ENCODE measurements at regions not wholly inside any gene's neighbourhood (a gene's known extent, or its start where the extent isn't known, plus 50 kb on each side); places are given as distances from the start of the nearest gene placed in this dataset.

DNA sequence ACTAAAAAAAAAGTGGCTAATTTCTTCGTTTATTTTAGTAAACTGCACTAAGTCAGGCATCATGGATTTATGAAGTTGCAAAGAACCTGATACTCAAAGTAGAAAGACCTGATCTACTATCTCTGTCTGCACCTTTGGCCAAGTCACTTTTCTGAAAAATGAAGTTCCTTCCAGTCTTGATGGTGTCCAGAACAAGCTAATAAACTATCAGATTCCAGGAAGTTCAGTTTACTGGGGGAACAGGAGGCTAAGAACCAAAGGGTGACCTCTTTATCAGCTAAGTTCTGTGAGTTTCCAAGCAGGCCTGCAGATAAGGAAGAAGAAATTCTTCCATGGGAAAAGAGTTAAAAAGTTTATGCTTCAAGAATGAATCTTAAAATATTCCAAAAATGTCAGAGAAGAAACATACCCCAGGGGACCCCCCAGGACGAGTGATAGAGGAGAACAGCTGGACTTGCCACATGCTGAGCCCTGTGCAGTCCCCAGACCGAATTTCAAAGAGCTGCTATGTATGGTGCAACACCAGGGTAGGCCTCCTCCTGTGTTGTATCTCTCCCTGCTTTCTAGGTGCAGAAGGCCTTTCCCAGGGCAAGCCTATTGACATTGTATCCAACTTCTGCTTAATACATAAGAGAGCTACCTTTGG, 72.8 kb upstream of the FGGY start:
- in situ Hi-C loops (cut with HindIII; ENCODE audit: low sequenced_read_pairs): no loop called here
- no peak for DNase-seq (ENCODE audit: low spot score)

DNA sequence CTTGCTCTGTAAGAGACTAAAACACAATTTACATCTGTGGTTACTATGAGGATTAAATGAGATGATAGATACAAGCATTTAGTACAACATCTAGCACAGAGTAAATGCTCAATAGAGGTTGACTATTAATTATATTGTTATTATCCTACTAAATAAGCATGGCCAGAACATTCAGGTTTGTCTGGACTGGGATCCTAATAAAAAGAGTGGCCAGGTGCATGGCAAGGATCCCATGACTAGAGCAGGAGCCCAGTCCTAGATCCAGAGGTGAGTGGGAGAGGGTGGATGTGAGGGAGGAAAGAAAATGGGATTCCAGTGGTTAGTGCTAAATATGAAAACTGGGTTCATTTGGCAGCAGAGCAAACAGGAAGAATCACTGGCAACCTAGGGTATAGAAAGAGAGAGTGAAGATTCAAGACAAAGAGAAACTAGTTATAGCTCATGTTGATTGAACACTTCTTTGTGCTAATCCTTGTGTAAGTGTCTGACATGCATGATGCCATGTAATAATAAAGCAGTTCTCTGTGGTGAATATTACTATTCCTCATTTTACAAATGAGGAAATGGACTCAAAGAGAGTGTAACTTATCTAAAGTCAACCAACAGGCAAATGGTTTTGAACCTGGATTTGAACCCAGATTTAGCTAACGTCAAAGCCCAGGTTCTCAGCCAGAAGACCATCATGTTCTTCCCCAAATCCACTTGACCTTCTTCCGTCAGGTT, 71.1 kb upstream of the FGGY start:
- no peak for DNase-seq (ENCODE audit: low spot score)
- in situ Hi-C loops (cut with HindIII; ENCODE audit: low sequenced_read_pairs): no loop called here

DNA sequence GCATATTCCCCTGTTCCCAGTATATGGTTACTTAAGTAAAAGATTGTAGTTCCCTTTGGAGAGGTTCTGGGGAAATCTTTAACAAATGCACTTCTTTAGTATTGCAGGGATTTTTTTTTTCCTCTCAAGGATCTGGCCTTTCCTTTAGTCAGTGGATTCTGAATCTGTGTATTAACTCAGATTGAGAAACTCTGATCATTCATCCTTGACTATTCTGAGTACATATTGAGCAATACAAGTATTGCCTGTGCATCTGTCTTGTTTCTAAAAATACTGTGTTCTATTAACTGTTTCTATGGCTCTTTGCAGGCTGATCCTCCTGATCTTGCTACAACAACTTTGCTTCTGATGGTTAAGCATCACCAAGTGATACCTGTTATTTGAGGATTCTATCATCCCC, 67.8 kb upstream of the FGGY start:
- in situ Hi-C loops (cut with HindIII; ENCODE audit: low sequenced_read_pairs): no loop called here
- no peak for DNase-seq (ENCODE audit: low spot score)

DNA sequence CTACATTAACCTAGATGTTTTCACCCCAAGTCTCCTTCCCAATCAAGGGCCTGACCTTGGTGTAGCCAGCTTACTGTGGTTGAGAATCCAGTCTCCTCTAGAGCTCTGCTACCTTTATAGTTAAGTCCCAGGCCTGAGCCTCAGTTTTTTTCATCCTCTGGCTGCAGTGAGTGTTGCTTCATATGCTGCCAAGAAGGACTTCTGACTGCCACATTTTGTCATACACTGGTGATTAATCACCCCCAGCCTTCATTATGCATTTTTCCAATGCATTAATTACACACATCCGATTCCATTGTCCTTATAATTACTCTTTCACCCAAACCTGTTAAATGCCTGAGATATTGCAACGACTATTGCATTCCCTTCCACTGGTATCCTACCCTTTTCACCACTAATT, 66.3 kb upstream of the FGGY start:
- DNase-seq (ENCODE audit: low spot score): no peak
- in situ Hi-C loops (cut with HindIII; ENCODE audit: low sequenced_read_pairs): no loop called here

DNA sequence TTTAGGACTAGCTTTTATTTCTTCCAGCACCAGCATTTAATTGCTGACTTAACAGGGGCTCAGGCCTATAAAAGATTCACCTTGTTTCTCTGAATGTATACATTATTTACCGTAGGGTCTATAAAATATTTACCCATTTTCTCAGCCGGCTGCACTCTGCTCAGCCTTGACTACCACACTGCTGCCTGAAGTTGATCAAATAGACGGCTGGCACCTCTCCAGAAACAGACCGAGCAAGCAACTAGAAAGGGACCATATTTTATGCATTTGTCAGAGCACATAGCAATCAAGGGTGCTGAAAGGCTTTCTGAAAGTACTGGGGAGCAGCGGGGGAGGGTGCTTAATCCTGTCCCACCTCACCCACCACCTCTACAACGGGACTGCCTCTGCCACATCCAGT, 64.7 kb upstream of the FGGY start:
- in situ Hi-C loops (cut with HindIII; ENCODE audit: low sequenced_read_pairs): no loop called here
- no peak for DNase-seq (ENCODE audit: low spot score)

DNA sequence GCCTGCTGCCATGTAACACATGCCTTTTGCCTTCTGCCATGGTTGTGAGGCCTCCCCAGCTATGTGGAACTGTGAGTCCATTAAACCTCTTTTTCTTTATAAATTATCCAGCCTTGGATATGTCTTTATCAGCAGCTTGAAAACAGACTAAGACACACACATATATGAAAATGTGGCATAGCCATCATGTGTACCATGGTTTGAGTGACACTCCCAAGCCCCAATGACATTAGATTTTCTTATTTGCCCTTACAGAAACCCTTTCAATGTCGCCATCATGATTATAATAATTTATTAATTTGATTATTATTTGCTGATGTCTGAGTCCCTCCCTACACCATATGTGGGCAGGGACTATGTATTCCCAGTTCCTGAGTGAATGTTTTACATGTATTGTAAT, 63.5 kb upstream of the FGGY start:
- in situ Hi-C loops (cut with HindIII; ENCODE audit: low sequenced_read_pairs): no loop called here
- DNase-seq (ENCODE audit: low spot score): no peak

DNA sequence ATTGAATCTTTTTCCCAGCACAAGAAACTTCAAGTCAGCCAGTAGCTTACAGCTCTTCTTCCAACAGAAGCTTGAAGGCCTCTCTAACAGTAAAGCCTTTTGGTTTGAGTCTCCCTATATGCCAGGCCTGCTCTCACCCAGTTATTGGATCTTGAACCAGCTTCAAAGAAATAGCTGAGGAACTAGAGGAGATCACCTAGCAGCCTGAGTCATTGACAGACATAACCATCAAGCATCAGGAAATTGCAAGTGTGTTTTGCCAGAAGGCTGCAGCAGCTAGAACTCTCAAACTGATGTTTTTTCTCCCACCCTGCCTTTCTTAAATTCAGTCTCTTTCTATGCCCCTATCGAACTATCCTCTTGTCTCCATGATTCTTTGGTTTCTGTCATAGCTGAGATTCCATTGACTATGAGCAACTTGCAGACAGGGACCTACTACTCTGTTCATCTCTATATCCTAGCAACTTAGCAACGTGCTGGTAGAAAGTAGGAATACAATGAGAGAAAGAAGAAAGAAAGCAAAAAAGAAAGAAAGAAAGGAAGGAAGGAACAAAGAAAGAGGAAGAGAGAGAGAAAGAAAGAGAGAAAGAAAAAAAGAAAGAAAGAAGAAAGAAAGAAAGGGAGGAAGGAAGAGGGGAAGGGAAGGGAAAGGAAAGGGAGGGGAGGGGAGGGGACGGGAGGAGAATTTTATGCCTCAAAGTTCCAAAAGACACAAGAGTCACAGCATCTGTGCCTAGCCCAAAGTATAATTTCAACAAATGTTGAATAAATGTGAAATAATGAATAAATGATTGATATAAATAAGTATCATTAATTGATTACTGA, 60.0 kb upstream of the FGGY start:
- DNase-seq (ENCODE audit: low spot score): no peak
- in situ Hi-C loops (cut with HindIII; ENCODE audit: low sequenced_read_pairs): no loop called here

DNA sequence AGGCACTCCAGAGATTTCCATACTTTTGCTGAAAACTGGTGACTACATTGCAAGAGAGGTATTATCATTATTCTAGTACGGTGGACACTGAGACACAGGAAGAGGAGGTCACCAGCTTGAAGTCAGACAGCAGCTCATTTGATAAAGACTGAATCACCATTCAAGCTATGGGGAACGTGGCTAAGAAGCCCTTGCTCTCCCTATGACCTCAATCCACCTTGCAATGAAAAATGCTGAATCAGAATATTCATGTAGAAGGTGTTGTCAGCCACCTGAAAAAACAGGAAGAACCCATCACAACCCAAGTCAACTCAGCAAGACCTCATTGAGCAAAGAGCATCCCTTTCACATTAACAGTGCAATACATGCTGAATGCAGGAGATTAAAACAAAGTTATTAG, 59.0 kb upstream of the FGGY start:
- in situ Hi-C loops (cut with HindIII; ENCODE audit: low sequenced_read_pairs): no loop called here
- DNase-seq (ENCODE audit: low spot score): no peak

DNA sequence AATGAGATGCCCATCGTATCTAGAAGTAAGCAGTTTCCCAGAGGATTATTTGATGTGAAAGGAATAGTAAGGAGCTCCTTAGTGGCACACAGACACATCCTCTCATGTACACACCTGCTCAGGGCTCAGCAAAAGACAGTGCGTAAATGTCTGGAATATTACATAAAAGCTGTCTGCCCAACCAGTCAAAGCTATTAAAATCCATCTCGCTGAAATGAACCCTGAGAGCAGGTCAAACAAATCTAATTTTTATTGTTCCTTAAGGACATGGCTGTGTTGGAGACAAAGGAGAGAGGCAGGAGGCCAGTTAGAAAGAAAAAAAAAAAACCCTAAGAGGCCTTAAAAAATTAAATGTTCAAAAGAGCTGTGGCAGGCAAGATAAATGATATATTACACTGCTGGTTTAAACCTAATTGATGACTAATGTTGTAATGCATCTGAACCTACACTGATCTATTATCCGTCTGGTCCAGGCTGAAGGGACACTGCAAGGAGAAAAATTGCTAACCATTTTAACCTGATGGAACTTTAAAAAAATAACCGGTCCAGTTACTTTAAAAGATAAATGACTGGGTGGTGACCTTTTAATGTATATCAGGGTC, 58.5 kb upstream of the FGGY start:
- in situ Hi-C loops (cut with HindIII; ENCODE audit: low sequenced_read_pairs): no loop called here

DNA sequence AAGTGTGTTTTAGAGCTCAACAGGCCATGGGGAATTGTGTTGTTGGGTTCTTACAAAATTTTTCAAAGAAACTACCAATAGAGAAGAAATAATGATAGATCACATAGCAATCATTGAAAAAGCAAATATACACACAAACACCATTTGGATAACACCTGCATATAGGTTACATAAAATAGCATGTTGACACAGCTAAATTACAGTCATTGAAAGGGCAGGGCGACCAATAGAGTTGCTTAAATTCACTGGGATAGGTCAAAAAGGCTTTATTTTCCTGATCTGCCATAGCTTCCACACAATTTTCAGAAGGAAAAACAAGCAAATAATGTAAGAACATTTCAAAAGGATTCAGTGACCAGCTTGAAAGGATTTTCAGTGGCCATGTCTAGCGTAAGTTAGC, 57.9 kb upstream of the FGGY start:
- in situ Hi-C loops (cut with HindIII; ENCODE audit: low sequenced_read_pairs): no loop called here

More for the DNA sequence above, 58.5 kb upstream of the FGGY start:
- no peak for DNase-seq (ENCODE audit: low spot score)

DNA sequence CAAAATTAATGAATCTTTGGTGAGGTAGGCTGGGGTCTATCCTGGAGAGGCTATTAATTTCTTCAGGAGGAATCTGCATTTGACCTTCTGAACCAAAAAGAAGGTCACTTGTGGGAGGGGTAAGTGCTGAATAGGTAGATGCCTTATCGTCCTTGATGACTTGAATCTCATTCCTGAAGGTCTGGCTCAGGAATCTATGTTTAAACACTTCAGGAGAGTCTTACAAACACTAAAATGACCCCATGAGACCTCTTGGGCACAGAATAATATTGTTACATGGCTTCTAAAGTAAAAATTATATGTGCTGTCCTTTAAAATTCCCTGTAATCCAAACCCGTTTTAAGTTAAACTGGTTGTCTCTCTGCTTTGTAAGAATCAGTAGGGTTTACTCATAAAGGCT, 55.0 kb upstream of the FGGY start:
- no peak for DNase-seq (ENCODE audit: low spot score)
- in situ Hi-C loops (cut with HindIII; ENCODE audit: low sequenced_read_pairs): no loop called here

More for the DNA sequence above, 57.9 kb upstream of the FGGY start:
- no peak for DNase-seq (ENCODE audit: low spot score)

DNA sequence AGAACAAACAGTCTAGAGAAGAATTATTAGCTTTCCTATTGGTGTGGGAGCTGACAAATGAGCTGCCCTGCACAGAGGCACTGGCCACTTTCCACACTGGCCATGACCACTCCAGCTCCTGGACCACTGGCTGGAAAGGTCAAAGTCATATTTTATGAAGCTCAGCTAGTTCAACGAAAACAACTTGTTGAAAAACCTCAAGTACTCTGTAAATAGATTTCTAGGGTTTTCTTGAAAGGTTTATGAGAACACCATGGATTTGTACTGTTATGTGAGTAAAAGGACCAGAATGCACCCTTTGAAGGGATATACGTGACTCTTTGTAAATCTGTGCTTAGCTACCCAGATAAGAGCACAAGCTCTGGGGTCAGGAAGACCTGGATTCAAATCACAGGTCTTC, 54.5 kb upstream of the FGGY start:
- DNase-seq (ENCODE audit: low spot score): no peak
- in situ Hi-C loops (cut with HindIII; ENCODE audit: low sequenced_read_pairs): no loop called here

DNA sequence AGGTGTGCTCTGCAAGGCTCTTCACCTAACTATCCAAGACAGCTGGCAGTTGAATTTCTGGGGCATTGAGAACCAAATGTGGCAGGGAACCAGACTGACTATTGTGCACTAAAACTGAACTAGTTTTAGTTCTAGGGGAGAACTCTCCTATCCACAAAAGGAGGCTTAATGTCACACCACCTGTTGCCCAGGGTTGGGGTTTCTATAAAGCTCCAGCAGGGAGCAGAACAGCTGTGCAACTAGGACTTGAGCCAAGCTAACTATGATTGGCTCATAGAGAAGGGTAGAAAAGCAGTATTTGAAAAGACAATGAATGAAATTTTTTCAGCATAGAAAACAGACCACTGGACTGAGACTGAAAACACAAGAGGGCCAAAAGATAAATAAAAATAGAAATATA, 53.3 kb upstream of the FGGY start:
- no peak for DNase-seq (ENCODE audit: low spot score)
- in situ Hi-C loops (cut with HindIII; ENCODE audit: low sequenced_read_pairs): no loop called here

DNA sequence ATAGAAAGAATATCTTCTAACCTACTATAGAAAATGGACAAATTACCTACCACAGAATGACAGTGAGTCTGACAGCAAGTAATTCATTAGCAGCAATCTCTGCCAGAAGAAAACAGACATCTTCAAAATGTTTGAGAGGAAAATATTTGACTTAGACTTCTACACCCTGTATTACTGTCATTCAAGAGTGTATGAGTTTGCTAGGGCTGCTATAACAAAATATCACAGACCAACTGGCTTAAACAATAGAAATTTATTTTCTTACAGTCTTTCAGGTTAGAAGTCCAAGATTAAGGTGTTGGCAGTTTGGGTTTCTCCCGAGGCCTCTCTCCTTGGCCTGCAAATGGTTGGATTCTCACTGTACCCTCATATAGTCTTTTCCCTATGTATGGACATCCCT, 52.9 kb upstream of the FGGY start:
- DNase-seq (ENCODE audit: low spot score): no peak
- in situ Hi-C loops (cut with HindIII; ENCODE audit: low sequenced_read_pairs): no loop called here

DNA sequence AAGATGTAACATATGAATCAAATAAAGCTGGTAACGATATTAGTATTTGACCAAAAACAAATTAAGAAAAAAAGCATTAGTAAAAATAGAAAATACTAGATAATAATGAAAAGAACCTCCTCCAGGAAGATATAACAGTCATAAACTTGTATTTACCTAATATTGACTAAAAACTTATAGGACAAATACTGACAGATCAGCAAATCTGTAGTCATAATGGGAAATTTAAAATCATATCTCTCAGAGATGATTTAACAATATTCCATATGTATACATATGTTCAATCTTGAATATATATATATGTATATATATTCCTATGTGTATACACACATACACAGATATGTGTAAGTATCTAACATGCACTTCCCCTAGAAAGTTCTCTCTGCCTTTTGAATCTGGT, 52.0 kb upstream of the FGGY start:
- in situ Hi-C loops (cut with HindIII; ENCODE audit: low sequenced_read_pairs): no loop called here
- no peak for DNase-seq (ENCODE audit: low spot score)

All from G401 (cell line).